ENCODE measurements at regions not wholly inside any gene's neighbourhood (a gene's known extent, or its start where the extent isn't known, plus 50 kb on each side); places are given as distances from the start of the nearest gene placed in this dataset.

GRCh38 chr15:35741395-35741794 lies 195.4 kb upstream of the DPH6 start:
- Mint-ChIP-seq H3K4me3 (no peak overlapping the region), H3K9me3 (ENCODE audit: insufficient read depth) (no peaks in the 10 kb centered on the region), H3K4me1 (no peaks in the 10 kb centered on the region), H3K27ac (no peak overlapping the region), H3K27me3 (peaks cover 6% of the 10 kb centered on the region)
- Histone ChIP-seq H3K27ac (ENCODE audit: low read length in 2 of 2) (no peak overlapping the region), H4K20me1 (ENCODE audit: control insufficient read depth, insufficient read depth, low read length, poor library complexity, severe bottlenecking) (no peaks in the 10 kb centered on the region), H3K36me3 (replicated peaks in 1 of 2; ENCODE audit: control extremely low read depth in 1 of 2, control insufficient read depth in 1 of 2, extremely low read depth in 1 of 2, insufficient read depth in 2 of 2, low read length in 1 of 2) (no peaks in the 10 kb centered on the region), H3K9me3 (ENCODE audit: control extremely low read depth in 1 of 3, control insufficient read depth in 2 of 3, insufficient read depth in 1 of 3, low read length in 2 of 3) (no peaks in the 10 kb centered on the region), H3K27me3 (replicated peaks in 1 of 4; ENCODE audit: control extremely low read depth in 1 of 4, control insufficient read depth in 3 of 4, insufficient read depth in 4 of 4, low read length in 3 of 4) (no peaks in the 10 kb centered on the region), H3K4me3 (ENCODE audit: control extremely low read depth in 1 of 5, extremely low read depth in 1 of 5, insufficient read depth in 1 of 5, low read depth in 2 of 5, low read length in 4 of 5) (no peak overlapping the region), H2AFZ (ENCODE audit: insufficient read depth, low read depth, low read length, poor library complexity, severe bottlenecking) (no peak overlapping the region), H3K9ac (ENCODE audit: low read length) (no peak overlapping the region), H3K4me2 (replicated peaks; ENCODE audit: low read depth, low read length, poor library complexity, severe bottlenecking) (no peak overlapping the region), H3K4me1 (ENCODE audit: control insufficient read depth in 2 of 2, insufficient read depth in 2 of 2, low read length in 2 of 2) (no peaks in the 10 kb centered on the region), H3K79me2 (ENCODE audit: control insufficient read depth, insufficient read depth, low read length) (no peaks in the 10 kb centered on the region)
- DNase-seq (no peak), ATAC-seq (ENCODE audit: low read depth) (no peak)
- no peak for TF ChIP-seq CTCF (IDR thresholded peaks at IDR 0.05)
- no peak for TF ChIP-seq EZH2 (IDR thresholded peaks at IDR 0.05; ENCODE audit: borderline replicate concordance, insufficient read depth, low read depth, low read length, poor library complexity, severe bottlenecking)
- ChIA-PET POLR2A (no interaction called here), CTCF (interaction anchor here (2.4 kb wide), 1 partner anchor 10 kb away, joined by 12 read pairs; no protein-coding TSS in a partner anchor)
- intact Hi-C loops (cut with micrococcal nuclease): no loop called here
- 89% methylated on average over 1 of the region's 1 CpG for WGBS (ENCODE audit: insufficient coverage)

GRCh38 chr15:35741881-35742280 lies 195.9 kb upstream of the DPH6 start:
- CTCF ChIA-PET: interaction anchor here (2.4 kb wide), 1 partner anchor 9 kb away, joined by 12 read pairs; no protein-coding TSS in a partner anchor
- no peaks in the 10 kb centered on the region for H3K9me3 ChIP-seq (ENCODE audit: control extremely low read depth in 1 of 3, control insufficient read depth in 2 of 3, insufficient read depth in 1 of 3, low read length in 2 of 3)
- intact Hi-C loops (cut with micrococcal nuclease): no loop called here

More at GRCh38 chr15:35741881-35742280, 195.9 kb upstream of the DPH6 start:
- Histone ChIP-seq H3K4me2 (replicated peaks; ENCODE audit: low read depth, low read length, poor library complexity, severe bottlenecking) (no peak overlapping the region), H3K9ac (ENCODE audit: low read length) (no peak overlapping the region), H4K20me1 (ENCODE audit: control insufficient read depth, insufficient read depth, low read length, poor library complexity, severe bottlenecking) (no peaks in the 10 kb centered on the region), H3K4me1 (ENCODE audit: control insufficient read depth in 2 of 2, insufficient read depth in 2 of 2, low read length in 2 of 2) (no peaks in the 10 kb centered on the region), H3K4me3 (ENCODE audit: control extremely low read depth in 1 of 5, extremely low read depth in 1 of 5, insufficient read depth in 1 of 5, low read depth in 2 of 5, low read length in 4 of 5) (no peak overlapping the region), H2AFZ (ENCODE audit: insufficient read depth, low read depth, low read length, poor library complexity, severe bottlenecking) (no peak overlapping the region), H3K79me2 (ENCODE audit: control insufficient read depth, insufficient read depth, low read length) (no peaks in the 10 kb centered on the region), H3K27ac (ENCODE audit: low read length in 2 of 2) (no peak overlapping the region), H3K27me3 (replicated peaks in 1 of 4; ENCODE audit: control extremely low read depth in 1 of 4, control insufficient read depth in 3 of 4, insufficient read depth in 4 of 4, low read length in 3 of 4) (no peaks in the 10 kb centered on the region), H3K36me3 (replicated peaks in 1 of 2; ENCODE audit: control extremely low read depth in 1 of 2, control insufficient read depth in 1 of 2, extremely low read depth in 1 of 2, insufficient read depth in 2 of 2, low read length in 1 of 2) (no peaks in the 10 kb centered on the region)
- H3K27ac Mint-ChIP-seq: no peak overlapping the region
- H3K9me3 Mint-ChIP-seq (ENCODE audit: insufficient read depth): no peaks in the 10 kb centered on the region
- H3K4me3 Mint-ChIP-seq: no peak overlapping the region
- POLR2A ChIA-PET: no interaction called here
- TF ChIP-seq EZH2 (IDR thresholded peaks at IDR 0.05; ENCODE audit: borderline replicate concordance, insufficient read depth, low read depth, low read length, poor library complexity, severe bottlenecking): no peak
- no peak for TF ChIP-seq CTCF (IDR thresholded peaks at IDR 0.05)
- H3K27me3 Mint-ChIP-seq: peaks cover 6% of the 10 kb centered on the region
- no peak for ATAC-seq (ENCODE audit: low read depth)
- no peaks in the 10 kb centered on the region for H3K4me1 Mint-ChIP-seq
- no peak for DNase-seq
